ENCODE measurements at regions not wholly inside any gene's neighbourhood (a gene's known extent, or its start where the extent isn't known, plus 50 kb on each side); places are given as distances from the start of the nearest gene placed in this dataset.
"Not testable (repeated sequence)": the region's sequence is repeated elsewhere in the genome, so short reads cannot be mapped to it uniquely, and the experiment has no call there.

DNA sequence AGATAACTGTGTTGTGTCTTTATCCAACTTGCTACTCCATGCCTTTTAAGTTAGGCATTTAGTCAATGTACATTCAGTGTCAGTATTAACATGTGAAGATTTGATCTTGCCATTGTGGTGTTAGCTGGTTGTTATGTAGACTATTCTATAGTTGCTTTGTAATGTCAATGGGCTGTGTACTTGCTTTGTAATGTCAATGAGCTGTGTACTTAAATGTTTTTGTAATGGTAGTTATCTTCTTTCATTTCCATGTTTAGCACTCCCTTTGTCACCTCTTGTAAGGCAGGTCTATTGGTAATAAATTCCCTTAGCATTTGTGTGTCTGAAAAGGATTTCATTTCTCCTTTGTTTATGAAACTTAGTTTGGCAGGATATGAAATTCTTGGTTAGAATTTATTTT is 53.4 kb downstream of the MC4R start:
- no peak for DNase-seq (ENCODE audit: low read depth)

DNA sequence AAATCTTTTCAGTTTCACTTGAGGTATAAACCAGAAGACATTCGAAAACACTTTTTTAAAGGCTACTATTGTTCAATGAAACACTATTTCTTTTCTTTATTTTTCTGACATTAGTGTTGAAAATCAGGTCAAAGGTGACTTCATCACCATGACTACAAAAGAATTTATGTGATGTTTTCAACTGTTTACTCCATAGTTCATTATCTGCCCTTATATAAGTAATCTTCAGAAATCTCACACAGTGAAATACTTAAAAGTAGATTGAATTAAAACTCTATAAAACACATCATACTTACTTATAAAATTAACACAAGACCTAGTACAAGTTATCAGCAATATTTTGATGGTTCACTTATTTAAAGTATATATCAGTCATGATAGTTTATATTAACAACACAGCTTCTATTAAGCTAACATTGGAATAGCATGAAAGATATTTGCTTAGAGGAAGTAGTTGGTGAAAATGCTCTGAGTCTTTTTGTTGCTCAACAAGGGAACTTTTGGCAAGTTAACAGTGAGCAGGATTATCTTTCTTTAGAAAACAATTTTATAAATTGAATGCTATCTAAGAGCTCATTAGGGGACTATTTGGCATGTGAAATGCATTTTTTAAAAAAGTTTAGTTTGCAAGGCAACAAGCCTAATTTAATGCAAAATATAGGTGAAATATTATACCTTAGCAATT is 60.8 kb downstream of the MC4R start:
- no peak for DNase-seq (ENCODE audit: low read depth)

DNA sequence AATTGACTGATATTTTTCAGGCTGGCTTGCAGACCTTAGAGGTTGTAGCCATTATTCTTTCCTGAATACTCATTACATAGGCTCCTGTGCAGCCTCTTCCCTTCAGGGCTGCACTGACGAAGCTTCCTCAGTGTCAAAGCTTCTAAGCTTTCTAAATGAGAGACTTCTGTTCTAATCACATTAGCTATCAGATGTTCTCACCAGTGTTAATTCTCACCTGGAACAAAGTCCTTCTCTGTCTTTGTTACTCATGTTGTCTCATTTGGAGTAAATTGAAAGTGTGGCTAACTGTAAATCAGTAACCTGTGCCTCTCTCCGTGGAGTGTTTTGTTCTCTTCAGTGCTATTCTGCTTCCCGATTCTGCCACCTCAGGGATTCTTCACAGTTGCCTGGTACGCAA is 76.9 kb downstream of the MC4R start:
- DNase-seq (ENCODE audit: low read depth) = no peak

DNA sequence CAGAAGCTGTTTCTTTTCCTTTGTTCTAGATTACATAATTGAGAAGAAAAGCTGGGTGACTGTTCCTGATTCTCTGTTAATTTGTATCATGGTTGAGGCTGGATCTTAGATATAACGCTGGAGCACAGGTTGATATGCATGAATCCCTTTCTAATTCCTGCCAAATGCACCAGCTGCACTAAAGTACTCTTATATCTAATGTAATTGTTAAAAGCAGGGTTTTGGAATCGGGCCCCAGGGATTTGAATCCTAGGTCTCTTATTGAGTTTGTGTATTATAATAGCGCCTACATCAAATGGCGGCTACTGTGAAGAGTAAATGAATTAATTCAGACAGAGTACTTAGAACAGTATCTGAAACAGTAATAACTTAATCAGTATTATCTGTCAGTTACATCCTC is 80.4 kb downstream of the MC4R start:
- DNase-seq (ENCODE audit: low read depth) = no peak

DNA sequence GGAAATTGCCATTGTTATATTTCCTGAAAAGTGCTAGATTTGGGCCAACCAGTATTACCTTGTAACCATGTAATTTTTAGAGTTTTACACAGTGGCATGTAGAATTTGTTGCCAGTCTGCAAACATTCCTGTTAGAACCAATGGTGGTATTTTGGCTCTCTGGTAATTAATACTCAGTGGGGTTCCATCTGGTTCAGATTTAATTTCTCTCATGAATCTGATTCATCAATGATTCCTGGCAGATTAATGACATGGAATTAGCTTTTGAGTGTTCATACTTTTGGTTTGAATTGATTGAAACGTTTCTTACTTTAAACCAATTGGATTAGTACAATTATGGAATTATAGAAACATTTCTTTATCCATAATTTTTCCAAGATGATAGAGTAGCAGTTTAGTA is 93.2 kb downstream of the MC4R start:
- DNase-seq (ENCODE audit: low read depth) = no peak

DNA sequence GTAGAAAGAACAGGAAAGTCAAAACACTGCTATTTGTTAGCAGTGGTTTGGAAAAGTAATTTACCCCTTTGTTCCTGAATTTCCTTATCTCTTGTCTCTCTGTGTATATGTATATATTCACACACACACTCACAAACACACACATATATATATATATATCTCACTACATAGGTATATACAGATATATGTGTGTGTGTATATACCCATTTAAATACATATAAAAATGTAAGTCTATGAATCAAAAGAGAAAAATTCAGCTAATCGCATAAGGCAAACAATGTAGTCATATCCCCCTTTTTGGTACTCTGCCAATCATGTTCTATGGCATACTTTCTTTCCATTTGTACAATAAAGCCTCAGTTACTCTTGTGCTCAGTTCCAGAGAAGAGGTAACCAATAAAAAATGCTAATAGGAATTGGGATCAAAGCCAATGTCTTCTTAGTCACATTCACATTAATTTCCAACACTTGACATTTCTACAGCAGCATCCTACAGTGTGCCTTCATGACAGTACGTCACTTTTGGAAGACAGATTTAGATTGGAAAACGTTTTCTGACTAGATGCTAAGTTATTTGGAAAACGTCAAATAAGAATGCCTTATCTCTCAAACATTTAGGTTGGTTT is 94.6 kb downstream of the MC4R start:
- DNase-seq (ENCODE audit: low read depth) = no peak

DNA sequence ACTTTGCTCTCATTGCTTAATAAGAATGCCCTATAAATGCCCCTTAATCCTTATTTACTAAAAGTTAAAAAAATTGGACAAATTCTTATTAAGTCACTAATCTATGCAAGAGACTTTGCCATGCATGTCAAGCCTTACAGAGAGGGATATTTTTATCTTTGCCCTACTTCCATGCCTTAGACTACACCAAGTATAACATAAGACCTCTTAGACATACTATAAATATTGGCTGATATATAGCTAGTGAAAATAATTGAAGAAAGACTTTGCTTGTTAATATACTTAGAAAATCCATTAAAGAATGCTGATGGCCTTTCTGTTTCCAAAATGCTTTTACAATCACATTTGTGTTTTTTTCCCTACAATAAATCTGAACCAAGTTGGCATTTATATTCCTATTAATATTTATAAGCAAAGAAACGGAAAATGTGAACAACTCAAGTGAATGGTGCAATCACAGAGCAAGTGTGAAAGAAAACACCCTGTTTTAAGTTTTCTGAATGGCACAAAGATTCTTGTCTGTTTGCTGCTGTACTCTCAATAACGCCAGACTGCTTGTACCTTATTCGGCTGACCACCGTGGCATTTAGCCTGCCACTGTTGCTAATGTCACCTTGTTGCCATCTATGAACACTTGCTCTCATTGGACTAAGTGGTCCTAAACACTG is 105.0 kb downstream of the MC4R start:
- DNase-seq (ENCODE audit: low read depth) = no peak

DNA sequence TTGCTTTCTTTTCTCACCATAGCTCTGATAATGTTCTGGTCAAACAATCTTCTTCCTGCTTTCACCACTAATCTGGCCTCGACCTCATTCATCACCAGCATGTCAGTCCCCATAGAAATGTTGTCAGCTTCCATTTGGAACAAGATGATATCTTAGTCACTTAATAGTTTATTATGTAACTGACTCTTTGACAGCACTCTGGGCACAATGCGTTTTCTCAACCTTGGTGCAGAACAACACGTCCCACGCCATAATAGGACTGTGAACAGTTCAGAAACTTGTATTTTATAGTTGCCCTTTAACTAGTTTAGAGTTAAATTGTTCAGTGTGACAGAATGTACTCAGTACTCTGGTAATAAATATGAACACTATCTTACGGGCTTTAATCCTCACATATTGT is 106.0 kb downstream of the MC4R start:
- no peak for DNase-seq (ENCODE audit: low read depth)

DNA sequence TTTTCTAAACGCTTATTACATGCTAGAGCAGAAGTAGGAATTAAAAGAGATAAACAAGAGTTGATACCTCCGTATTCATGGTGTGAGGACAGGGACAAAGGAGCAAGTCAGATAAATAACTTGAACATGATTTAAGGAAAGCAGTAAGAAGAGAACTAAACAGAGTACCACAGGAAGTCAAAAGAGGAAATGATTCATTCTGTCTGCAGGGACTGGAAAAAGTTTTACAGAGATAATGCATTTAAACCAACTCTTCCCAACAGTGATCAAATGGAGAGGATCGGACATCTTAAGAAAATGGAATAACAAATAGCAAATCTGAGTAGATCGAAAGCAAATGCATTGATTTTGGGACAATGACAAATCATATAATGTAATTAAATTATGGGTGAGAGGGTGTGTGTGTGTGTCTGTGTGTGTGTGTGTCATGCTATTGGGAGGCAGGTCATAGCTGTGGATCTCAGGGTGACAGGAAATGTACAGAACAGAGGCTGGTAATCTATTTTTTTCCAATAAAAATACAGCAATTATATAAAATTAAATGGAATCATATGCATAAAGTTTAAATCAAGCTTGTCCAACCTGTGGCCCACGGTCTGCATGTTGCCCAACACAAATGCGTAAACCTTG is 113.4 kb downstream of the MC4R start:
- DNase-seq (ENCODE audit: low read depth) = no peak

DNA sequence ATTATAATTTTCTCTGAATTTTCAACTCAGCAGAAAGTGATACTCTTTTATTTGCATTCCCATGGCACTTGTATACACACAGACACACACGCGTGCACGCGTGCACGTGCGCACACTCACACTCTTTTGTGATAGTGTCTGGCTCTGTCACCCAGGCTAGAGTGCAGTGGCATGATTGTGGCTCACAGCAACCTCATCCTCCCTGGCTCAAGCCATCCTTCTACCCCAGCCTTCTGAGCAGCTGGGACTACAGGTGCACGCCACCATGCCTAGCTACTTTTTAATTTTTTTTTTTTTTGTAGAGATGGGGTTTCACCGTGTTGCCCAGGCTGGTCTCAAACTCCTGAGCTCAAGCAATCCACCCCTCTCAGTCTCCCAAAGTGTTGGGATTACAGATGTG is 123.2 kb downstream of the MC4R start:
- no peak for DNase-seq (ENCODE audit: low read depth)

DNA sequence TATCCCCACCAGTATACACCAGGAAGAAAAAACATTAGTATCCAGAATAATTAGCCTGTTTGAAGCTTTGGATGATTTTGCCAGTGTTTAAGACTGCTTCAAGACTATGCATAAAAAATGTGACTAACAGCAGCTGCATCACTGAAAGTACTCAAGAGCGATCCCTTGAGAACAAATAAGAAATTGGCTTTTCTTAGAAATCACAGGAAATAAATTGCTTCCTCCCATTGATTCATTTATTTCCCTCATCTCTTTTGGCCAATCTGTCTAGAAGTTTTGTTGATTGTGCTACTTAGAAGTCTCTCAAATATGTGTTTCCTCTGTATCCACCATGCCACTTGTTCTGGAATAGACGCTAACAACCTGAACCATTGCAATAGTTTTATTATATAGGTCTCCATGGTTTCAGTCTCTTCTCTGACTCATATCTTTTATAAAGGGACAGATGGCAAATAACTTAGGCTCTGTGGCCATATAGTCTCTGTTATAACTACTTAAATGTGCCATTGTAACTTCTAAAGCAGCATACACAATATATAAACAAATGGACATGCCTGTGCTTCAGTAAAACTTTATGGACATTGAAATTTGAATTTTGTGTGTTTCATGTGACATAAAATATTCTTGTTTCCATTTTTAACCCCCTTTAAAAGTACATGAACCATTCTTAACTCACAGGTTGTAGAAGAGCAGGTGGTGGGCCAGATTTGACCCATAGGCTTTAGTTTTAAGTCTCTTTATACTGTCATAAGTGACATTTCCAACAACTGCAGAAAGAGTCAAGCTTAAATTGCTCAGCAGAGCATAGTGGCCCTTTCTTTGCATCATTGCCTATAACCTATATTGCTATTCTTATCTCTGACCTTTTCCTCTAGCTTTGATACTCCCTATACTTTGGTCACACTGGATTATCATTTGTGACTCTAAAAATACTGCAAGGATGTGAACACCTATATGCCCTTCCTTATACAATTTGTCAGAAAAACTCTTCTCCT is 123.9 kb downstream of the MC4R start:
- DNase-seq (ENCODE audit: low read depth) = no peak

DNA sequence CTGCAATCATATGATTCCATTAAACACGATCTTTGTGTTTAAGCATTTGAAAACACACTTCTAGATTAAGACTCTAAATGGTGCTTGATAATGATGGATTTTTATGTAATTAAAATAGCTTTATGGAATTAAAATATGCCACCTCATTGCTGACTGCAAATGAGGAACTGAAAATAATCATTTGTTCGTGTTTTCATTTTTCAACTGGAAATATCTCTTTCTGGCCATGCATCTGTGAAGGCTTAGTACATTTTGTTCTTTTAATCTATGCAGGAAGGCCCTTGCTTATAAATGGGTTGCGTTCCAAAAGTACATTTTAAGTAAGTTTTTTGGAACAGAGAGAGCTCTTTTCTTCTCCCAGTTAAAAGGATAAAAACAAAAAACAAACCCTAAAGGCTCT is 125.5 kb downstream of the MC4R start:
- DNase-seq (ENCODE audit: low read depth) = no peak

DNA sequence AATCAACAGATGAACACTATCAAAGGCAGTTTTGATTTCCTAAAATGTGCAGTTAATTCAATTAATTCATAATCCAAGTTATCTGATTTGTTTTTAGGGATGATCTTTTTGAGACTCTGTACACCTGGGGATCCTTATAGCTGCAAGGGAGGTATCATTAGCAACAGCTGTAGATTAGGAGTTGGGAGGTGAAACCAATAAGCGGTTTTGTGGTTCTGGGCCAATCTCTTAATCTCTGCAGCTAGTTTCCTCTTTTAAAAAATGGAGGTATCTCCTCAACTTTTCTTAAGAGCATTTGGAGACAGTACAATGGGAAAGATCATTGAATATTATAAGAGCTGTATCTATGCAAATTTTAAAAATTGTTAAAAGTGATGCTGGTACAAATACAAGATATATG is 126.0 kb downstream of the MC4R start:
- no peak for DNase-seq (ENCODE audit: low read depth)

DNA sequence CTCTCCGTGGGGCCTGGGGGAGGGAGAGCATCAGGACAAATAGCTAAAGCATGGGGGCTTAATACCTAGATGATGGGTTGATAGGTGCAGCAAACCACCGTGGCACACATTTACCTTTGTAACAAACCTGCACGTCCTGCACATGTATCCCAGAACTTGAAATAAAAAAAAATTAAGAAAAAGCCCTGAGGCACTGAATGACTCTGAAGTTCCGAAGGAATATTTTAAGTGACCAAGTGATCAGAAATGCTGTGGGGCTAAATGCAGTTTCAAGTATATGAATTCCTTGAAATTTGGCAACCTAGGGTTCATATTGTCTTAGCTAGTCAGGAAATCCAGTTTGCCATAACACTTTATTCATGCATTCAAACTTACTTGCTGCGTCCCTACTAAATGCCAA is 127.5 kb downstream of the MC4R start:
- DNase-seq (ENCODE audit: low read depth) = no peak

DNA sequence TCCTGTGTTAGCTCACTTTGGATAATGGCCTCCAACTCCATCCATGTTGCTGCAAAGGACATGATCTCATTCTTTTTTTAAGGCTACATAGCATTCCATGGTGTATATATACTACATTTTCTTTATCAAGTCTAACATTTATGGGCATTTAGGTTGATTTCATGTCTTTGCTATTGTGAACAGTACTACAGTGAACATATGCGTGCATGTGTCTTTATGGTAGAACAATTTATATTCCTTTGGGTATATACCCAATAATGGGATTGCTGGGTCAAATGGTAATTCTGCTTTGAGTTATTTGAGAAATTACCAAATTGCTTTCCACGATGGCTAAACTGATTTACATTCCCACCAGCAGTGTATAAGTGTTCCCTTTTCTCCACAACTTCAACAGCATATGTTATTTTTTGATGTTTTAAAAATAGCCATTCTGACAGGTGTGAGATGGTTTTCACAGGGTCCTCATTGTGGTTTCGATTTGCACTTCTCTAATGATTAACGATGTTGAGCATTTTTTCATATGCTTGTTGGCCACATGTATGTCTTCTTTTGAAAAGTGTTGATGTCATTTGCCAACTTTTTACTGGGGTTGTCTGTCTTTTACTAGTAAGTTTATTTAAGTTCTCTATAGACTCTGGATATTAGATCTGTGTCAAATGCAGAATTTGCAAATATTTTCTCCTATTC is 133.4 kb downstream of the MC4R start:
- not testable (repeated sequence) for DNase-seq (ENCODE audit: low read depth)

DNA sequence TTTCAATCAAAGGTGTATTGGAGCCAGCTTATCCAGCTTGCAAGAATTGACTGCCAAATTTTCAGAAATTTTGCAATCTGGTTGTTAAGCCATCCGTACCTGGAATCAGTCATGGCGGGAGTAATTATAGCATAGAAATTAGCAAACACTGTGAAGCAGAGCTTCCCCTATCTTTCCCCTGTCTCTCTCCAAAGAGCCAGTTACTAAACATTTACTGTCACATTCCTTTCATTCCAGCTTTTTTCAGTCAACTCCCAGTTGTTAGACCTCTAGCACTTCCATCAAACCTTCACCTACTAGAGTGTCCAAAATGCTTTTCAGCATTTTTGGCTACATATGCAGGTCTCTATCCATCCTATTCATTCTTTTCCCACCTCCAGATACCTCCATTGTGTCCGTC is 137.4 kb downstream of the MC4R start:
- DNase-seq (ENCODE audit: low read depth) = no peak

DNA sequence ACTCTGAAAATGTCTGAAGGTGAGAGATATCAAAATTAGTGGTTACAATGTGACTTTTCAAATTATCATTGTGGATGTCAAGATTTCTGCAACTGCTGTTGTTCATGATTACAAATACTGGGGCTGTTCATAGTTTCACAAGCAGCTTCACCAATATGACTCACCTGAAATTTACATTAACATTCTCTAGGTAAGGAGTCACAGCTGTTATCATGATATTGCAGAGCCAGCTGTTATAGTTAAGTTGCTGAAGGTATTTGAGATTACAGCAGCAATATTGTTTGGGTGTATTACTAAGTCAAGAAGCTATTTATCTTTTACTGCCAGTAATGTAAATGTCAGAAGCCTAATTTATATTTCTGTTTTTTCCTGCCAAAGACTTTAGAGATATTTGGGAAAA is 140.0 kb downstream of the MC4R start:
- DNase-seq (ENCODE audit: low read depth) = no peak

DNA sequence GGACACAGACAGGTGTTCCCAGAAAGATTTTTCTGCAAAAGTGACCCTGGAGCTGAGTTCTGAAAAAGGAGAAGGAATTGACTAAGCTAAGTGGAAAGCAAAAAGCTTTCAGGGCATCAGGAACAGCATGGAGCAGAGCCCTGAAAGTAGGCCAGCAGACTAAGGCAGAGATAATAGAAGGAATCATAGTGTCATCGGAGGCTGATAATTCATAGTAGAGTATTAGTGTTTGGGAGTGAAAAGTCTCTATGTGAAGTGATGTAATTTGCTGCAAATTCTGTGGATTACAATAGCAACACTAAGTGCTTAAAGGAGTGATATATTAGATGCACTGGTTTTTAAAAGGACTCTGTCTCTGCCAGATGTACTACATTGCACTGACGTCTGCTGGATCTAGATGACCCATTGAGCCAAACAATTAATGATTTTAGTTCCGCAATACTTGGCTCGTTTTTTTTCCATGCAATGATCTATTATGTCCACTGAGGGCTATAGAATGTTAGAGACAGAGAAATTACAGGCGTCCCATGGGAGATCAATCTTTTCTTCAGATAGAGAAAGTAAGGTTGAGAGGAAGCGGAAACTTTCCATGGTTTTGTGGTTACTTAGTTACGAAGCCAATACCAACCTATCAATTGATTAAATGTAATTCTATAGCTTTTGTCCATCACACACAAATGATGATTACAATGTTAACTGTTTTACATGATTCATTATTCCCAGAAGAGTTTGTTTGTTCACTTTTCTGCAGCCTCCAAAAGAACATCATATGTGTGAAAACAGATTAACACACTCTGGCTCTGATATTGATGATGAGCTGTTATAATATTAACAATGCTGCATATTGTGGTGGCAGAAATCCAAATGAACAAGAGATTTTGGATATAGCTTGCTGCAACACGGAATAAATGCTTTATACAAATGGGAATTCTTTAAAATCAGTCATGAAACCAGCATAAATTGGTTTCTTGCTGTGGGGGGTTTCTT is 143.7 kb downstream of the MC4R start:
- no peak for DNase-seq (ENCODE audit: low read depth)

DNA sequence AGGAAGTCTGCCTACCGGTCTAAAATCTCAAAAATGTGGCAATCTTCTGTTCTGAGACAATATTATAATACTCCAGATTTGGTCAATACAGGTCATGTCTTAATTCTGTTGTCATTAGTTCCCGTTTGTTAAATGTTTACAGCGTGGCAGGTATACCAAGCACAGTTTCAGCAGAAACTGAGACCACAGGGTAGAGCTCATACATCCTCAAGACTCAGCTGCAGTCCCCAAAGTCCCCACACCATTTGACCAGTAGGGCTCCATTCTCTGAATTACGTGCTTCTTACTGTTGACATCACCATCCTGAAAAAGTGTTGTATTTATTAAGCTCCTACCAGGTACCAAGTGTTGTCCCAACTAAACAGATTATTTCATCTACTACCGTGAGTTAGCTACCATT is 157.1 kb downstream of the MC4R start:
- no peak for DNase-seq (ENCODE audit: low read depth)

DNA sequence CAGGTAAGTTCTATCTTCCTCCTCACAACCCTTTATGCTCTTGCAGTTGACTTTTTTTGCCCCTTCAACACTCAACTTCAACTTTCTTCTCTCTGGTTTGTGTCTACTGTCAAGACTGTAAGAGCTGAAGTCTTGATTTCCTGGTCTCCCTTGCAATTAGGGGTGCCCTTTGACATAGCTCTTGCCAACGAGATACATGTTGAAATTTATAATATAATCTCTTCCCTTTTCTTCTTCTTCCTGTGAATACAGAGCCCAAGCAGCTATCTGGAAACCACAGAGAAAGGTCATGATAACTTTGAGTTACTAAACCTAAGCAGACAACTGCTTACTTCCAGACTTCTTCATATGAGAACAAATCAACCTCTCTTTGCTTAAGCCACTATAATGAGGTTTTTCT is 163.5 kb downstream of the MC4R start:
- DNase-seq (ENCODE audit: low read depth) = no peak

Data from fibroblast of the conjunctiva (primary cell).